ENCODE measurements at regions not wholly inside any gene's neighbourhood (a gene's known extent, or its start where the extent isn't known, plus 50 kb on each side); places are given as distances from the start of the nearest gene placed in this dataset.

GRCh38 chr5:135213027-135213386, 179.0 kb upstream of the PITX1 start:
- TF ChIP-seq POLR2A (IDR thresholded peaks at IDR 0.05) (no peak), CTCF (IDR thresholded peaks at IDR 0.05) (no peak)
